RWPE1 (cell line): ENCODE measurements at regions not wholly inside any gene's neighbourhood (a gene's known extent, or its start where the extent isn't known, plus 50 kb on each side); places are given as distances from the start of the nearest gene placed in this dataset.

Experiments
- CTCF ChIA-PET: fragments of 350-600 bp; sonication (Branson Sonifier 250); formaldehyde crosslinking; extraction: SDS; loops from one replicate; lab custom pipeline; 2021; lab: Yijun Ruan, JAX
- POLR2A ChIA-PET: fragments of 400-600 bp; formaldehyde crosslinking; extraction: SDS; loops from one replicate; lab custom pipeline; 2020; ENCODE audit warnings: antibody characterized with exemption; ENCODE audit not compliant: low non-redundant PET; lab: Yijun Ruan, JAX
- DNase-seq: peaks from one replicate; pipeline ENCODE4 v3.0.0; 2012; ENCODE audit warnings: low spot score
- H3K27ac ChIP-seq: fragments of 450-650 bp; 2 replicates; pipeline ENCODE4 v1.5.1; 2017
- TF ChIP-seq, protein P1 (sequence below): fragments of 450-650 bp; conservative IDR thresholded peaks from 2 replicates; pipeline ENCODE4 v1.5.1; 2017; ENCODE audit warnings: low read depth, mild to moderate bottlenecking

GRCh38 chr3:157824281-157824680 is 281.9 kb downstream of the SHOX2 start:
- POLR2A ChIA-PET, result no interaction called here
- CTCF ChIA-PET, result no interaction called here
- TF ChIP-seq, protein P1, sequence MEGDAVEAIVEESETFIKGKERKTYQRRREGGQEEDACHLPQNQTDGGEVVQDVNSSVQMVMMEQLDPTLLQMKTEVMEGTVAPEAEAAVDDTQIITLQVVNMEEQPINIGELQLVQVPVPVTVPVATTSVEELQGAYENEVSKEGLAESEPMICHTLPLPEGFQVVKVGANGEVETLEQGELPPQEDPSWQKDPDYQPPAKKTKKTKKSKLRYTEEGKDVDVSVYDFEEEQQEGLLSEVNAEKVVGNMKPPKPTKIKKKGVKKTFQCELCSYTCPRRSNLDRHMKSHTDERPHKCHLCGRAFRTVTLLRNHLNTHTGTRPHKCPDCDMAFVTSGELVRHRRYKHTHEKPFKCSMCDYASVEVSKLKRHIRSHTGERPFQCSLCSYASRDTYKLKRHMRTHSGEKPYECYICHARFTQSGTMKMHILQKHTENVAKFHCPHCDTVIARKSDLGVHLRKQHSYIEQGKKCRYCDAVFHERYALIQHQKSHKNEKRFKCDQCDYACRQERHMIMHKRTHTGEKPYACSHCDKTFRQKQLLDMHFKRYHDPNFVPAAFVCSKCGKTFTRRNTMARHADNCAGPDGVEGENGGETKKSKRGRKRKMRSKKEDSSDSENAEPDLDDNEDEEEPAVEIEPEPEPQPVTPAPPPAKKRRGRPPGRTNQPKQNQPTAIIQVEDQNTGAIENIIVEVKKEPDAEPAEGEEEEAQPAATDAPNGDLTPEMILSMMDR, result no peak
- DNase-seq, result no peak
- H3K27ac ChIP-seq, result no peak overlapping the region

GRCh38 chr3:157823050-157823449 is 283.2 kb downstream of the SHOX2 start:
- DNase-seq, result no peak
- CTCF ChIA-PET, result no interaction called here
- TF ChIP-seq, protein P1, result no peak
- POLR2A ChIA-PET, result no interaction called here
- no peak overlapping the region for H3K27ac ChIP-seq

DNA sequence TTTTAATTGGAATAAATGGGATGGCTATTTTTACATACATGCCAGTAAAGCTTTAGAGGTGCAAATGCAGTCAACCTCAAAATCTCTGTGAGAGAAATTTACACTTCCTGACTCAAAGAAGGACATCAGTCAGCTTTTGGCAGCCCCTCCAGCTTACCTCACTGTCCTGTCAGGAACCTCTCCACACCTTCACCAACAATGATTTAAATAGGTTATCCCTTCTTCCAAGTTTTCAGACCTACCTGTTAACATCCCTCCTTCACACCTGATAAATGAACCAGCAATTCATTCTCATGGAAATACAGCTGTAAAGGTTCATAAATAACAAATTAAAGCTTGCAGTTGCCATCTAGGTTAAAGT is 286.1 kb downstream of the SHOX2 start:
- CTCF ChIA-PET, result no interaction called here

GRCh38 chr3:157819270-157820156 is 286.7 kb downstream of the SHOX2 start:
- TF ChIP-seq, protein P1, result no peak
- DNase-seq, result no peak
- no peak overlapping the region for H3K27ac ChIP-seq
- POLR2A ChIA-PET, result no interaction called here
- CTCF ChIA-PET, result interaction anchor here (0.6 to 1.2 kb wide), 2 partner anchors 21 to 34 kb away, joined by 3 to 6 read pairs; no protein-coding TSS in a partner anchor

More for the DNA sequence above, 286.1 kb downstream of the SHOX2 start:
- DNase-seq, result no peak
- no peak overlapping the region for H3K27ac ChIP-seq
- TF ChIP-seq, protein P1, result no peak
- POLR2A ChIA-PET, result no interaction called here

- POLR2A ChIA-PET, result no interaction called here
- no peak overlapping the region for H3K27ac ChIP-seq
- CTCF ChIA-PET, result no interaction called here
- DNase-seq, result no peak
- TF ChIP-seq, protein P1, result no peak
Observed at GRCh38 chr3:157816896-157817295, 289.3 kb downstream of the SHOX2 start.

GRCh38 chr3:157816296-157816695 is 289.9 kb downstream of the SHOX2 start:
- CTCF ChIA-PET, result no interaction called here
- TF ChIP-seq, protein P1, result no peak
- POLR2A ChIA-PET, result no interaction called here
- no peak overlapping the region for H3K27ac ChIP-seq
- DNase-seq, result no peak
